Gastroesophageal sphincter (tissue), 4 donors: ENCODE measurements at regions not wholly inside any gene's neighbourhood (a gene's known extent, or its start where the extent isn't known, plus 50 kb on each side); places are given as distances from the start of the nearest gene placed in this dataset.

Source experiments
- ATAC-seq: fragments of 150-250 bp; one replicate; pipeline ENCODE4 v1.9.1; 2016; ENCODE audit warnings: mild to moderate bottlenecking, moderate library complexity
- H3K27ac ChIP-seq, 4 donors: fragments of 200-600 bp; sonication (generic) in 3 of 4; 1 replicate in 3 of 4; 2 replicates in 1 of 4; pipeline ENCODE4 v1.5.1; 2016 to 2019
- H3K27me3 ChIP-seq: fragments of 200-600 bp; sonication (generic); one replicate; pipeline ENCODE4 v1.5.1; 2019
- H3K36me3 ChIP-seq, 2 donors: fragments of 200-600 bp; sonication (generic); one replicate each; pipeline ENCODE4 v1.5.1; 2019; ENCODE audit warnings: control low read depth in 1 of 2
- H3K4me1 ChIP-seq, 3 donors: fragments of 200-600 bp; sonication (generic); 1 replicate in 2 of 3; 2 replicates in 1 of 3; pipeline ENCODE4 v1.5.1; 2016 to 2019; ENCODE audit warnings: control low read depth in 2 of 3
- H3K4me3 ChIP-seq, 2 donors: fragments of 200-600 bp; sonication (generic); one replicate each; pipeline ENCODE4 v1.5.1; 2019; ENCODE audit warnings: mild to moderate bottlenecking in 1 of 2, moderate library complexity in 1 of 2
- H3K9me3 ChIP-seq, 3 donors: fragments of 200-600 bp; sonication (generic); one replicate each; pipeline ENCODE4 v1.5.1; 2017 to 2019; ENCODE audit warnings: control low read depth in 2 of 3
- CTCF ChIP-seq, 4 experiments: fragments of 200-600 bp in 2 of 4; fragments of 450-650 bp in 2 of 4; sonication (generic) in 1 of 4; IDR thresholded peaks; one replicate each; pipeline ENCODE4 v1.5.1; 2017 to 2019; ENCODE audit warnings: antibody characterized with exemption in 4 of 4, mild to moderate bottlenecking in 2 of 4, moderate library complexity in 2 of 4
- EP300 ChIP-seq: sonication (generic); formaldehyde crosslinking; IDR thresholded peaks from one replicate; pipeline ENCODE4 v1.6.1; 2017; ENCODE audit warnings: antibody characterized with exemption, mild to moderate bottlenecking
- POLR2A ChIP-seq, 2 donors: fragments of 450-650 bp; IDR thresholded peaks; one replicate each; pipeline ENCODE4 v1.6.1; 2017; ENCODE audit warnings: antibody characterized with exemption in 2 of 2, mild to moderate bottlenecking in 2 of 2, moderate library complexity in 1 of 2
- POLR2AphosphoS5 ChIP-seq: sonication (generic); formaldehyde crosslinking; IDR thresholded peaks from one replicate; pipeline ENCODE4 v1.6.1; 2017; ENCODE audit warnings: antibody characterized with exemption
- WGBS, 2 donors: methylation state at CpG; one replicate each; pipeline ENCODE4 v1.1.5; 2018; ENCODE audit warnings: low coverage in 1 of 2; 5-methylcytosine and 5-hydroxymethylcytosine counted together

GRCh38 chr17:12415031-12415430 is 250.7 kb upstream of the MYOCD start:
- Histone ChIP-seq H3K9me3 (no peaks in the 10 kb centered on the region), H3K36me3 (no peaks in the 10 kb centered on the region), H3K4me3 (no peak overlapping the region), H3K27ac (peak overlapping the region; percentile 64 to 83 (median 78)), H3K4me1 (peaks cover 0 to 16% (median 5%) of the 10 kb centered on the region in 3 donors), H3K27me3 (no peaks in the 10 kb centered on the region)
- ATAC-seq, result peak; percentile 60
- 43 to 61% methylated on average over 3 of the region's 3 CpGs for WGBS, 2 donors
- TF ChIP-seq POLR2A (IDR thresholded peaks at IDR 0.05) (no peak), POLR2AphosphoS5 (peak; percentile 71)

GRCh38 chr17:12421077-12421476 is 244.6 kb upstream of the MYOCD start:
- ATAC-seq, result no peak
- Histone ChIP-seq H3K27me3 (no peaks in the 10 kb centered on the region), H3K27ac (peak overlapping the region; percentile 50 to 84 (median 78)), H3K4me3 (no peak overlapping the region), H3K4me1 (peaks cover 0 to 56% (median 9%) of the 10 kb centered on the region in 3 donors), H3K9me3 (peaks cover 0 to 11% (median 0%) of the 10 kb centered on the region in 3 donors), H3K36me3 (no peaks in the 10 kb centered on the region)
- 0 to 53% methylated on average over 1 to 5 of the region's 5 CpGs for WGBS, 2 donors
- TF ChIP-seq CTCF (IDR thresholded peaks at IDR 0.05), result no peak
- TF ChIP-seq POLR2AphosphoS5, result no peak
- no peak for TF ChIP-seq POLR2A (IDR thresholded peaks at IDR 0.05)
- no peak for TF ChIP-seq EP300

- Histone ChIP-seq H3K27me3 (no peaks in the 10 kb centered on the region), H3K27ac (peak overlapping the region; percentile 50 to 84 (median 78)), H3K4me3 (no peak overlapping the region), H3K36me3 (no peaks in the 10 kb centered on the region), H3K4me1 (peaks cover 0 to 58% (median 9%) of the 10 kb centered on the region in 3 donors), H3K9me3 (peaks cover 0 to 11% (median 0%) of the 10 kb centered on the region in 3 donors)
- 22 to 29% methylated on average over 14 of the region's 15 CpGs for WGBS, 2 donors
- ATAC-seq, result no peak
- TF ChIP-seq EP300, result no peak
- no peak for TF ChIP-seq POLR2A (IDR thresholded peaks at IDR 0.05)
- no peak for TF ChIP-seq CTCF (IDR thresholded peaks at IDR 0.05)
These were observed 243.9 kb upstream of the MYOCD start for GRCh38 chr17:12421646-12422306.

GRCh38 chr17:12422651-12423050 is 243.0 kb upstream of the MYOCD start:
- Histone ChIP-seq H3K27ac (peak overlapping the region in 3 of 4 donors; percentile 78 to 84 (median 79)), H3K4me3 (no peak overlapping the region), H3K27me3 (no peaks in the 10 kb centered on the region), H3K9me3 (peaks cover 0 to 11% (median 0%) of the 10 kb centered on the region in 3 donors), H3K36me3 (no peaks in the 10 kb centered on the region), H3K4me1 (peaks cover 0 to 54% (median 9%) of the 10 kb centered on the region in 3 donors)
- no peak for TF ChIP-seq POLR2A (IDR thresholded peaks at IDR 0.05)
- TF ChIP-seq CTCF (IDR thresholded peaks at IDR 0.05), result no peak
- TF ChIP-seq EP300, result no peak
- TF ChIP-seq POLR2AphosphoS5, result no peak
- WGBS, 2 donors, result 36% methylated on average over 13 of the region's 13 CpGs; no CpG with 5 or more reads in 1 of the 2 donors
- ATAC-seq, result peak; percentile 43

- Histone ChIP-seq H3K9me3 (peaks cover 0 to 11% (median 0%) of the 10 kb centered on the region in 3 donors), H3K36me3 (no peaks in the 10 kb centered on the region), H3K4me3 (no peak overlapping the region), H3K4me1 (peaks cover 0 to 51% (median 9%) of the 10 kb centered on the region in 3 donors), H3K27me3 (no peaks in the 10 kb centered on the region), H3K27ac (peak overlapping the region; percentile 41 to 84 (median 78))
- whole genome bisulfite sequencing, 2 donors, result 80 to 81% methylated on average over 4 of the region's 7 CpGs
- TF ChIP-seq POLR2AphosphoS5 (no peak), CTCF (IDR thresholded peaks at IDR 0.05) (no peak), POLR2A (IDR thresholded peaks at IDR 0.05) (no peak), EP300 (no peak)
- no peak for ATAC-seq
These were observed 242.4 kb upstream of the MYOCD start for GRCh38 chr17:12423337-12423736.
